Activated CD4-positive, alpha-beta T cell treated with anti-CD3 and anti-CD28 coated beads, Interleukin-2, amount 10 ng/mL, durations not matched to agents 24 days and 14 days (primary cell): ENCODE measurements at regions not wholly inside any gene's neighbourhood (a gene's known extent, or its start where the extent isn't known, plus 50 kb on each side); places are given as distances from the start of the nearest gene placed in this dataset.

ENCODE experiments used
- DNase-seq: peaks from one replicate; pipeline ENCODE4 v3.0.0; 2022
- H3K27ac Mint-ChIP-seq: one replicate; pipeline ENCODE4 v1.8.0; 2022; ENCODE audit warnings: mild to moderate bottlenecking, mixed read lengths
- H3K27me3 Mint-ChIP-seq: one replicate; pipeline ENCODE4 v1.8.0; 2022; ENCODE audit warnings: mixed read lengths
- H3K36me3 Mint-ChIP-seq: one replicate; pipeline ENCODE4 v1.8.0; 2022; ENCODE audit warnings: low read depth, mild to moderate bottlenecking, mixed read lengths
- H3K4me1 Mint-ChIP-seq: one replicate; pipeline ENCODE4 v1.8.0; 2021; ENCODE audit warnings: mixed read lengths
- H3K4me3 Mint-ChIP-seq: one replicate; pipeline ENCODE4 v1.8.0; 2022; ENCODE audit warnings: mild to moderate bottlenecking, moderate library complexity, mixed read lengths
- H3K9me3 Mint-ChIP-seq: one replicate; pipeline ENCODE4 v1.8.0; 2021; ENCODE audit warnings: mixed read lengths
- intact Hi-C: fragments of 100-400 bp; cut with micrococcal nuclease; formaldehyde crosslinking; loops from one replicate; pipeline ENCODE4 v1.15.1; 2023

GRCh38 chr5:34533582-34534522 is 122.3 kb upstream of the RAI14 start:
- peaks cover 7% of the 10 kb centered on the region for H3K4me1 Mint-ChIP-seq
- no peak for DNase-seq
- no peaks in the 10 kb centered on the region for H3K27me3 Mint-ChIP-seq

GRCh38 chr5:34534523-34535103 is 121.5 kb upstream of the RAI14 start:
- no peaks in the 10 kb centered on the region for H3K27me3 Mint-ChIP-seq
- peak overlapping the region; percentile 51 for H3K27ac Mint-ChIP-seq
- H3K36me3 Mint-ChIP-seq, result no peaks in the 10 kb centered on the region
- peaks cover 7% of the 10 kb centered on the region for H3K4me1 Mint-ChIP-seq
- no peak for DNase-seq
- no peak overlapping the region for H3K4me3 Mint-ChIP-seq
- H3K9me3 Mint-ChIP-seq, result no peaks in the 10 kb centered on the region
- intact Hi-C loops, result no loop called here

More at GRCh38 chr5:34533582-34534522, 122.3 kb upstream of the RAI14 start:
- H3K9me3 Mint-ChIP-seq, result no peaks in the 10 kb centered on the region
- no peak overlapping the region for H3K4me3 Mint-ChIP-seq
- no peaks in the 10 kb centered on the region for H3K36me3 Mint-ChIP-seq
- H3K27ac Mint-ChIP-seq, result no peak overlapping the region
- intact Hi-C loops, result no loop called here

GRCh38 chr5:34535433-34535832 is 120.7 kb upstream of the RAI14 start:
- intact Hi-C loops, result no loop called here
- Mint-ChIP-seq H3K4me1 (peaks cover 7% of the 10 kb centered on the region), H3K9me3 (no peaks in the 10 kb centered on the region), H3K27me3 (peaks cover 3% of the 10 kb centered on the region), H3K36me3 (no peaks in the 10 kb centered on the region), H3K27ac (no peak overlapping the region), H3K4me3 (no peak overlapping the region)
- DNase-seq, result no peak

GRCh38 chr5:34535944-34536623 is 120.0 kb upstream of the RAI14 start:
- no peaks in the 10 kb centered on the region for H3K36me3 Mint-ChIP-seq
- intact Hi-C loops, result no loop called here
- DNase-seq, result no peak
- no peak overlapping the region for H3K27ac Mint-ChIP-seq
- no peak overlapping the region for H3K4me3 Mint-ChIP-seq
- H3K9me3 Mint-ChIP-seq, result no peaks in the 10 kb centered on the region
- peaks cover 7% of the 10 kb centered on the region for H3K4me1 Mint-ChIP-seq
- H3K27me3 Mint-ChIP-seq, result peaks cover 3% of the 10 kb centered on the region

GRCh38 chr5:34536699-34537098 is 119.4 kb upstream of the RAI14 start:
- Mint-ChIP-seq H3K27me3 (peaks cover 3% of the 10 kb centered on the region), H3K4me3 (no peak overlapping the region), H3K9me3 (no peaks in the 10 kb centered on the region), H3K4me1 (peaks cover 7% of the 10 kb centered on the region), H3K36me3 (no peaks in the 10 kb centered on the region), H3K27ac (no peak overlapping the region)
- intact Hi-C loops, result no loop called here
- no peak for DNase-seq

GRCh38 chr5:34538026-34538672 is 118.0 kb upstream of the RAI14 start:
- Mint-ChIP-seq H3K4me1 (peaks cover 7% of the 10 kb centered on the region), H3K36me3 (no peaks in the 10 kb centered on the region), H3K27me3 (peaks cover 3% of the 10 kb centered on the region), H3K27ac (no peak overlapping the region), H3K9me3 (no peaks in the 10 kb centered on the region), H3K4me3 (no peak overlapping the region)
- intact Hi-C loops, result loop anchor here (2.0 kb wide), 1 partner anchor 51 kb away; no protein-coding TSS in a partner anchor
- DNase-seq, result no peak

GRCh38 chr5:34539183-34539582 is 116.9 kb upstream of the RAI14 start:
- H3K27ac Mint-ChIP-seq, result no peak overlapping the region
- intact Hi-C loops, result loop anchor here (2.0 kb wide), 1 partner anchor 52 kb away; no protein-coding TSS in a partner anchor

GRCh38 chr5:34541067-34541466 is 115.1 kb upstream of the RAI14 start:
- Mint-ChIP-seq H3K27me3 (peaks cover 3% of the 10 kb centered on the region), H3K4me3 (no peak overlapping the region), H3K36me3 (no peaks in the 10 kb centered on the region), H3K9me3 (peaks cover 6% of the 10 kb centered on the region), H3K27ac (no peak overlapping the region), H3K4me1 (no peaks in the 10 kb centered on the region)
- intact Hi-C loops, result no loop called here
- no peak for DNase-seq

More at GRCh38 chr5:34539183-34539582, 116.9 kb upstream of the RAI14 start:
- no peak overlapping the region for H3K4me3 Mint-ChIP-seq
- H3K9me3 Mint-ChIP-seq, result peaks cover 3% of the 10 kb centered on the region
- H3K27me3 Mint-ChIP-seq, result peaks cover 3% of the 10 kb centered on the region
- no peaks in the 10 kb centered on the region for H3K36me3 Mint-ChIP-seq
- DNase-seq, result no peak
- H3K4me1 Mint-ChIP-seq, result peaks cover 3% of the 10 kb centered on the region

- no peak overlapping the region for H3K27ac Mint-ChIP-seq
These were observed 113.3 kb upstream of the RAI14 start for GRCh38 chr5:34542818-34543217.

GRCh38 chr5:34543687-34544086 is 112.4 kb upstream of the RAI14 start:
- no peaks in the 10 kb centered on the region for H3K36me3 Mint-ChIP-seq
- intact Hi-C loops, result no loop called here
- H3K27me3 Mint-ChIP-seq, result peaks cover 3% of the 10 kb centered on the region
- no peak for DNase-seq
- H3K4me3 Mint-ChIP-seq, result no peak overlapping the region
- H3K27ac Mint-ChIP-seq, result no peak overlapping the region
- no peaks in the 10 kb centered on the region for H3K4me1 Mint-ChIP-seq
- peaks cover 16% of the 10 kb centered on the region for H3K9me3 Mint-ChIP-seq

More at GRCh38 chr5:34542818-34543217, 113.3 kb upstream of the RAI14 start:
- intact Hi-C loops, result no loop called here
- DNase-seq, result no peak
- Mint-ChIP-seq H3K9me3 (peaks cover 13% of the 10 kb centered on the region), H3K36me3 (no peaks in the 10 kb centered on the region), H3K4me1 (no peaks in the 10 kb centered on the region), H3K27me3 (peaks cover 3% of the 10 kb centered on the region), H3K4me3 (no peak overlapping the region)

GRCh38 chr5:34544403-34544802 is 111.7 kb upstream of the RAI14 start:
- DNase-seq, result no peak
- no peaks in the 10 kb centered on the region for H3K4me1 Mint-ChIP-seq
- peaks cover 3% of the 10 kb centered on the region for H3K27me3 Mint-ChIP-seq
- intact Hi-C loops, result no loop called here
- peaks cover 16% of the 10 kb centered on the region for H3K9me3 Mint-ChIP-seq
- no peak overlapping the region for H3K4me3 Mint-ChIP-seq
- no peak overlapping the region for H3K27ac Mint-ChIP-seq
- no peaks in the 10 kb centered on the region for H3K36me3 Mint-ChIP-seq

GRCh38 chr5:34545164-34545563 is 111.0 kb upstream of the RAI14 start:
- no peaks in the 10 kb centered on the region for H3K36me3 Mint-ChIP-seq
- DNase-seq, result no peak
- no peaks in the 10 kb centered on the region for H3K4me1 Mint-ChIP-seq
- no peaks in the 10 kb centered on the region for H3K27me3 Mint-ChIP-seq
- H3K4me3 Mint-ChIP-seq, result no peak overlapping the region
- intact Hi-C loops, result no loop called here
- H3K9me3 Mint-ChIP-seq, result peaks cover 16% of the 10 kb centered on the region
- H3K27ac Mint-ChIP-seq, result no peak overlapping the region

- intact Hi-C loops, result no loop called here
- Mint-ChIP-seq H3K4me1 (no peaks in the 10 kb centered on the region), H3K27ac (no peak overlapping the region), H3K4me3 (no peak overlapping the region), H3K36me3 (no peaks in the 10 kb centered on the region), H3K9me3 (peaks cover 16% of the 10 kb centered on the region), H3K27me3 (no peaks in the 10 kb centered on the region)
- no peak for DNase-seq
These were observed 110.5 kb upstream of the RAI14 start for GRCh38 chr5:34545626-34546025.
